H9 (cell line): ENCODE measurements at regions not wholly inside any gene's neighbourhood (a gene's known extent, or its start where the extent isn't known, plus 50 kb on each side); places are given as distances from the start of the nearest gene placed in this dataset.

Experiments
- DNase-seq: peaks from one replicate; pipeline ENCODE4 v3.0.0-alpha.2; 2017
- H2AFZ ChIP-seq: one replicate; pipeline ENCODE4 v1.6.1; 2013; ENCODE audit warnings: mild to moderate bottlenecking, low read length, control low read depth, moderate library complexity
- H2AK5ac ChIP-seq: 2 replicates; pipeline ENCODE4 v1.6.1; 2013; ENCODE audit warnings: low read length, control low read depth, mixed read lengths; ENCODE audit not compliant: insufficient read length
- H2BK120ac ChIP-seq: one replicate; pipeline ENCODE4 v1.6.1; 2013; ENCODE audit warnings: low read depth, mild to moderate bottlenecking, low read length, control low read depth, inconsistent platforms; ENCODE audit not compliant: poor library complexity, severe bottlenecking
- H2BK12ac ChIP-seq: 2 replicates; pipeline ENCODE4 v1.6.1; 2013; ENCODE audit warnings: low read length, control low read depth, mixed read lengths, low read depth; ENCODE audit not compliant: insufficient read length
- H2BK15ac ChIP-seq: 2 replicates; pipeline ENCODE4 v1.6.1; 2013; ENCODE audit warnings: low read depth, low read length, control low read depth
- H2BK20ac ChIP-seq: one replicate; pipeline ENCODE4 v1.6.1; 2013; ENCODE audit warnings: low read depth, mild to moderate bottlenecking, low read length, control low read depth, inconsistent platforms; ENCODE audit not compliant: poor library complexity, severe bottlenecking
- H2BK5ac ChIP-seq: 2 replicates; pipeline ENCODE4 v1.6.1; 2013; ENCODE audit warnings: low read length, control low read depth, mixed read lengths; ENCODE audit not compliant: insufficient read length
- H3K14ac ChIP-seq: 2 replicates; pipeline ENCODE4 v1.6.1; 2013; ENCODE audit warnings: low read length, control low read depth; ENCODE audit not compliant: insufficient read depth
- H3K18ac ChIP-seq: 2 replicates; pipeline ENCODE4 v1.6.1; 2013; ENCODE audit warnings: low read depth, mild to moderate bottlenecking, mixed read lengths, low read length, control low read depth; ENCODE audit not compliant: insufficient read length
- H3K23ac ChIP-seq: 2 replicates; pipeline ENCODE4 v1.6.1; 2013; ENCODE audit warnings: low read length, control low read depth, mixed read lengths, low read depth; ENCODE audit not compliant: insufficient read length
- H3K23me2 ChIP-seq: 2 replicates; pipeline ENCODE4 v1.6.1; 2013; ENCODE audit warnings: low read depth, mild to moderate bottlenecking, mixed read lengths, low read length, control low read depth; ENCODE audit not compliant: insufficient read length, poor library complexity, severe bottlenecking
- H3K27ac ChIP-seq: 2 replicates; pipeline ENCODE4 v1.5.1; 2013; ENCODE audit warnings: low read length, control low read depth, mixed read lengths, low read depth; ENCODE audit not compliant: insufficient read length
- H3K27me3 ChIP-seq: 2 replicates; pipeline ENCODE4 v1.6.1; 2013; ENCODE audit warnings: low read length, control low read depth, inconsistent platforms; ENCODE audit not compliant: insufficient read depth
- H3K4ac ChIP-seq: 2 replicates; pipeline ENCODE4 v1.6.1; 2013; ENCODE audit warnings: low read depth, mild to moderate bottlenecking, control low read depth, inconsistent platforms, low read length, moderate library complexity
- H3K4me1 ChIP-seq: 2 replicates; pipeline ENCODE4 v1.6.1; 2013; ENCODE audit warnings: low read length, control low read depth, inconsistent platforms; ENCODE audit not compliant: insufficient read depth
- H3K4me2 ChIP-seq: 2 replicates; pipeline ENCODE4 v1.6.1; 2013; ENCODE audit warnings: low read length, control low read depth, mixed read lengths; ENCODE audit not compliant: insufficient read length, insufficient read depth
- H3K56ac ChIP-seq: 2 replicates; pipeline ENCODE4 v1.6.1; 2013; ENCODE audit warnings: low read depth, mild to moderate bottlenecking, mixed read lengths, low read length, control low read depth; ENCODE audit not compliant: insufficient read length
- H3K79me1 ChIP-seq: 2 replicates; pipeline ENCODE4 v1.6.1; 2013; ENCODE audit warnings: low read depth, mild to moderate bottlenecking, moderate library complexity, low read length, control low read depth, inconsistent platforms; ENCODE audit not compliant: insufficient read depth, poor library complexity, severe bottlenecking
- H3K79me2 ChIP-seq: 2 replicates; pipeline ENCODE4 v1.6.1; 2013; ENCODE audit warnings: low read length, control low read depth, inconsistent platforms; ENCODE audit not compliant: insufficient read depth
- H3K9ac ChIP-seq: 2 replicates; pipeline ENCODE4 v1.6.1; 2013; ENCODE audit warnings: low read length, control low read depth, mixed read lengths; ENCODE audit not compliant: insufficient read length; ENCODE audit errors: extremely low read depth
- H3K9me3 ChIP-seq: one replicate; pipeline ENCODE4 v1.6.1; 2013; ENCODE audit warnings: low read depth, low read length, inconsistent platforms; ENCODE audit not compliant: control insufficient read depth
- H3T11ph ChIP-seq: one replicate; pipeline ENCODE4 v1.6.1; 2013; ENCODE audit warnings: mild to moderate bottlenecking, low read length, control low read depth, inconsistent platforms
- H4K20me1 ChIP-seq: one replicate; pipeline ENCODE4 v1.6.1; 2013; ENCODE audit not compliant: control insufficient read depth, insufficient read length, insufficient read depth
- H4K5ac ChIP-seq: 2 replicates; pipeline ENCODE4 v1.6.1; 2013; ENCODE audit warnings: low read depth, mild to moderate bottlenecking, mixed read lengths, low read length, control low read depth; ENCODE audit not compliant: insufficient read length
- H4K8ac ChIP-seq: replicated peaks from 2 replicates; pipeline ENCODE4 v1.6.1; 2013; ENCODE audit warnings: low read length, control low read depth, mixed read lengths, low read depth; ENCODE audit not compliant: insufficient read length
- H4K91ac ChIP-seq: 2 replicates; pipeline ENCODE4 v1.6.1; 2013; ENCODE audit warnings: low read depth, mild to moderate bottlenecking, moderate library complexity, mixed read lengths, low read length, control low read depth; ENCODE audit not compliant: insufficient read length
- H3K27ac Mint-ChIP-seq, 3 experiments: 2 replicates in 2 of 3; 3 replicates in 1 of 3; pipeline ENCODE4 v1.8.0; 2020 to 2021; ENCODE audit warnings: mixed read lengths in 3 of 3, mild to moderate bottlenecking in 1 of 3, moderate library complexity in 1 of 3
- H3K27me3 Mint-ChIP-seq: 2 replicates; pipeline ENCODE4 v1.8.0; 2021; ENCODE audit warnings: low read depth, mild to moderate bottlenecking, moderate library complexity, mixed read lengths
- H3K36me3 Mint-ChIP-seq, 3 experiments: 2 replicates in 2 of 3; 3 replicates in 1 of 3; pipeline ENCODE4 v1.8.0; 2020 to 2021; ENCODE audit warnings: low read depth in 3 of 3, mixed read lengths in 3 of 3; ENCODE audit not compliant: insufficient read depth in 1 of 3
- H3K4me1 Mint-ChIP-seq, 2 experiments: 2 replicates each; pipeline ENCODE4 v1.8.0; 2020; ENCODE audit warnings: mixed read lengths in 2 of 2
- H3K4me3 Mint-ChIP-seq, 2 experiments: 2 replicates in 1 of 2; 3 replicates in 1 of 2; pipeline ENCODE4 v1.8.0; 2020 to 2021; ENCODE audit warnings: mild to moderate bottlenecking in 2 of 2, mixed read lengths in 2 of 2, moderate library complexity in 1 of 2
- H3K9me3 Mint-ChIP-seq, 2 experiments: 2 replicates in 1 of 2; 3 replicates in 1 of 2; pipeline ENCODE4 v1.8.0; 2020; ENCODE audit warnings: mild to moderate bottlenecking in 2 of 2, mixed read lengths in 2 of 2, moderate library complexity in 1 of 2
- WGBS: extraction: QIAGEN DNeasy Blood & Tissue Kit; methylation state at CpG from one replicate; pipeline ENCODE4 v1.1.7; 2013; ENCODE audit warnings: missing lambda C conversion rate, low lambda C conversion rate, mixed read lengths; ENCODE audit not compliant: insufficient read length; ENCODE audit errors: extremely low coverage; 5-methylcytosine and 5-hydroxymethylcytosine counted together
- TF ChIP-seq, protein P1 (sequence below): fragments of 200-600 bp; sonication (generic); conservative IDR thresholded peaks from 3 replicates; pipeline ENCODE4 v1.8.0; 2021; ENCODE audit warnings: antibody characterized with exemption, mild to moderate bottlenecking

DNA sequence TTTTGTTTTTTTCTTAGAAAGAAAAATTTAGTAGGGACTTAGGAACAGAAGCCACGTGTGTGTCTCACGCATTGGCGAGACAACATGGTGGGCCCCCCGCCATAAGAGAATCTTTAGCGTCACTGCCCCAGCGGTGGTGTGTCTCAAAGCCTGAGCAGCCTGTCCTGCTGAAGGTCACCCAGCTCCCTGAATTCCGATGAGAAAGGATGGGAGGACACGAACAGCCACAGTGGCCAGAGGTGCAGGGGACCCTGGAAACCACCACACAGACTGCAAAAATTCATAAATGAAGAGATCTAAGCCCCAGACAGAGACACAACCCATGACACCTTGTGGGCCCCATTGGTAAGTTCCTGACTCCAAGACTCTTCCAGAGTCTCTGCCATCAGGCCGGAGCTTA is 266.1 kb upstream of the RAB6C start:
- no peak overlapping the region for H3K18ac ChIP-seq
- H3K4me1 ChIP-seq = peaks cover 2% of the 10 kb centered on the region; the same call in 1 of the 2 replicates
- no peaks in the 10 kb centered on the region for H3K9me3 Mint-ChIP-seq

More for the DNA sequence above, 266.1 kb upstream of the RAB6C start:
- H3K9ac ChIP-seq = no peak overlapping the region
- no peak overlapping the region for H4K5ac ChIP-seq
- H4K91ac ChIP-seq = no peak overlapping the region
- H4K20me1 ChIP-seq = no peaks in the 10 kb centered on the region
- Mint-ChIP-seq H3K27me3 (peaks cover 3% of the 10 kb centered on the region), H3K27ac (no peak overlapping the region), H3K4me3 (no peak overlapping the region), H3K36me3 (no peaks in the 10 kb centered on the region; a peak in 1 of 7 replicates), H3K4me1 (peaks cover 47 to 54% of the 10 kb centered on the region in 2 experiments)
- no peak overlapping the region for H3T11ph ChIP-seq
- H3K9me3 ChIP-seq = no peaks in the 10 kb centered on the region
- no peak for DNase-seq
- WGBS = no CpG with 5 or more reads among the region's 9 CpGs
- no peak overlapping the region for H3K4ac ChIP-seq
- no peak overlapping the region for H3K4me2 ChIP-seq
- H4K8ac ChIP-seq = no peak overlapping the region
- TF ChIP-seq, protein P1, sequence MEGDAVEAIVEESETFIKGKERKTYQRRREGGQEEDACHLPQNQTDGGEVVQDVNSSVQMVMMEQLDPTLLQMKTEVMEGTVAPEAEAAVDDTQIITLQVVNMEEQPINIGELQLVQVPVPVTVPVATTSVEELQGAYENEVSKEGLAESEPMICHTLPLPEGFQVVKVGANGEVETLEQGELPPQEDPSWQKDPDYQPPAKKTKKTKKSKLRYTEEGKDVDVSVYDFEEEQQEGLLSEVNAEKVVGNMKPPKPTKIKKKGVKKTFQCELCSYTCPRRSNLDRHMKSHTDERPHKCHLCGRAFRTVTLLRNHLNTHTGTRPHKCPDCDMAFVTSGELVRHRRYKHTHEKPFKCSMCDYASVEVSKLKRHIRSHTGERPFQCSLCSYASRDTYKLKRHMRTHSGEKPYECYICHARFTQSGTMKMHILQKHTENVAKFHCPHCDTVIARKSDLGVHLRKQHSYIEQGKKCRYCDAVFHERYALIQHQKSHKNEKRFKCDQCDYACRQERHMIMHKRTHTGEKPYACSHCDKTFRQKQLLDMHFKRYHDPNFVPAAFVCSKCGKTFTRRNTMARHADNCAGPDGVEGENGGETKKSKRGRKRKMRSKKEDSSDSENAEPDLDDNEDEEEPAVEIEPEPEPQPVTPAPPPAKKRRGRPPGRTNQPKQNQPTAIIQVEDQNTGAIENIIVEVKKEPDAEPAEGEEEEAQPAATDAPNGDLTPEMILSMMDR = no peak
- H2BK20ac ChIP-seq = no peak overlapping the region
- H3K79me2 ChIP-seq = no peaks in the 10 kb centered on the region
- H3K56ac ChIP-seq = no peak overlapping the region
- H2BK15ac ChIP-seq = no peak overlapping the region
- no peak overlapping the region for H2BK120ac ChIP-seq
- H3K27me3 ChIP-seq = no peaks in the 10 kb centered on the region
- no peaks in the 10 kb centered on the region for H3K23me2 ChIP-seq
- H2AK5ac ChIP-seq = no peak overlapping the region
- H2BK12ac ChIP-seq = no peak overlapping the region
- no peak overlapping the region for H3K14ac ChIP-seq
- no peaks in the 10 kb centered on the region for H3K79me1 ChIP-seq
- H2AFZ ChIP-seq = no peak overlapping the region
- no peak overlapping the region for H3K27ac ChIP-seq
- no peak overlapping the region for H2BK5ac ChIP-seq
- no peak overlapping the region for H3K23ac ChIP-seq
